ENCODE measurements at regions not wholly inside any gene's neighbourhood (a gene's known extent, or its start where the extent isn't known, plus 50 kb on each side); places are given as distances from the start of the nearest gene placed in this dataset.
"Not testable (repeated sequence)": the region's sequence is repeated elsewhere in the genome, so short reads cannot be mapped to it uniquely, and the experiment has no call there.

DNA sequence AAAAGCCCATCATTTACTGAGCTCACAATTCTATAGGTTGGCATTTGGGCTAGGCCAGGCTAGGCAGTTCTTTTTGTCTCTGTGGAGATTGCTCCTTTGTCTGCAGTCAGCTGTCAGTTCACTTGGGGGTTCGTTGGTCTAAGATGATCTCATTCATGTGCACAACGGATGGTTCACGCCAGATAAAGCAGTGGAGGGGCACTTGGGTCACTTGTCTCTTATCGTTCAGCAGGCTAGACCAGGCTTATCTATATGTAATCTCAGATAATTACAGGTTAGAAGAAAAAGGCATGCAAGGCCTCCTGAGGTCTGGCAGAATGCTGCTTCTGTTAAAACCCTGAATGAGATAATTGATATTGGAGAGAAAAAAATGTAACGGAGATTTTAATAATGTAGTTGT lies 119.0 kb upstream of the ATP2B1 start:
- in situ Hi-C loops (cut with HindIII; ENCODE audit: low sequenced_read_pairs), result no loop called here
- DNase-seq (ENCODE audit: low spot score), result no peak

- in situ Hi-C loops (cut with HindIII; ENCODE audit: low sequenced_read_pairs), result no loop called here
- no peak for DNase-seq (ENCODE audit: low spot score)
These were observed 117.8 kb upstream of the ATP2B1 start for GRCh38 chr12:89826468-89826867.

DNA sequence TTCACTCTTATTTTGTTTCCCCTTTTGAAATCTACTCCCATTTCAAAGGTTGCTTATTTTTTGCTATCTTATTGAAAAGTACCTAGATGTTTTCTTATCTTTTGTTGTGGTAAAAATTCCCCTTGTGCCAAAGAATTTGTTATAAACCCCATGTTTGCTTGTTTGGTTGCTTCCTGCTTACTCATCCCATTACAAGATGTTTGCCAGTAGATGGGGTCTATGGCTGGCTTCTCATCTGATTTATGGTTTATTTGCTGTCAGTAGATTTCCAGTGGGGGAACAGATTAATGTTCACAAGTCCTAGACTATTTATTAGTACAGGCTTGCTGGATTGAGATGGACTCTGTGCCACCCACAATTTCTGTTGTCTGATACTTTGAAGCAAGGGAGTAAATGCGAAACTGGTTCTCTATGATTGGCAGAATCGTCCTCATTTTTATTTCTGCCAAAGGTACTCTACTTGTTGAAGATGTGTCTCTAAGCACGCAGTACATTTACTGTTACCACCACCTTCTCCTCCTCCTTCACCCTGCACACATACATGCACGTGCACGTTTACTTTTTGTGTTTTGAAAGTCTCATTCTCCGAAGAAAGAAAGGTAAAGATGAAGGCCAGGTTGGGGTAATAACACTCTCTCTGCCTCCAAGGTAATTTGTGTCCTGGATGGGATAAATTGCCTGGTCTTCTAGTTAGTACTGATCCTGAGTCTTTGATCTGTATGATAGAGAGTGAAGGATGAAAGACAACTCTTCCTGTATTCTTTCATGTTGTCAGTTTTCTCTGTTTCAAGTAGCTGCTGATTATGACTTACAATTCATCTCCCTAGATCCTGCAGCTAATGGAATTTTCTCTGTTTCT lies 117.2 kb upstream of the ATP2B1 start:
- in situ Hi-C loops (cut with HindIII; ENCODE audit: low sequenced_read_pairs), result no loop called here
- no peak for DNase-seq (ENCODE audit: low spot score)

GRCh38 chr12:89824822-89825221 lies 116.2 kb upstream of the ATP2B1 start:
- in situ Hi-C loops (cut with HindIII; ENCODE audit: low sequenced_read_pairs), result no loop called here
- DNase-seq (ENCODE audit: low spot score), result no peak

- in situ Hi-C loops (cut with HindIII; ENCODE audit: low sequenced_read_pairs); DNase-seq (ENCODE audit: low spot score): not testable (repeated sequence)
These were observed 114.4 kb upstream of the ATP2B1 start for GRCh38 chr12:89822992-89823391.

DNA sequence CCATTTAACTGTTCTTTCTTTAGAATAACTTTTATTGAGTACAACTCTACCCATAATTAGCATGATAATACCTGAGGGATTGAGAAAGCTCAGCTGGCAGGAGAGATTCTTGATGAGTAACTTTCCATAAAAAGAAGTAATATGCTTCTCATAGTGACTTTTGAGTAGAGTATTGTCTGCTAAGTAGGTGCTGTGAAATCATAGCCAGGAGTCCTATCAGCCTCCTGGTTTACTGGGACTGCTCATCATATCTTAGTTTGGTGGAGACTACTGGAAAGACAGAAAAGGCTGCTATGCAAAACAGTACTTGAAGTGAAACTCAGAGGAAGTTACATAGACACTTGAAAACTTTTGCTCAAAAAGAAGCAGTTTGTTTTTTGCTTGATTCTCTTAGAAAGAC lies 113.3 kb upstream of the ATP2B1 start:
- no peak for DNase-seq (ENCODE audit: low spot score)
- in situ Hi-C loops (cut with HindIII; ENCODE audit: low sequenced_read_pairs), result no loop called here

GRCh38 chr12:89817501-89818226 lies 109.0 kb upstream of the ATP2B1 start:
- DNase-seq (ENCODE audit: low spot score), result no peak
- in situ Hi-C loops (cut with HindIII; ENCODE audit: low sequenced_read_pairs), result no loop called here

GRCh38 chr12:89815225-89815624 lies 106.6 kb upstream of the ATP2B1 start:
- DNase-seq (ENCODE audit: low spot score), result no peak
- in situ Hi-C loops (cut with HindIII; ENCODE audit: low sequenced_read_pairs), result no loop called here

GRCh38 chr12:89803412-89803811 lies 94.8 kb upstream of the ATP2B1 start:
- in situ Hi-C loops (cut with HindIII; ENCODE audit: low sequenced_read_pairs), result no loop called here
- DNase-seq (ENCODE audit: low spot score), result no peak

GRCh38 chr12:89801284-89801683 lies 92.6 kb upstream of the ATP2B1 start:
- DNase-seq (ENCODE audit: low spot score), result no peak
- in situ Hi-C loops (cut with HindIII; ENCODE audit: low sequenced_read_pairs), result no loop called here

DNA sequence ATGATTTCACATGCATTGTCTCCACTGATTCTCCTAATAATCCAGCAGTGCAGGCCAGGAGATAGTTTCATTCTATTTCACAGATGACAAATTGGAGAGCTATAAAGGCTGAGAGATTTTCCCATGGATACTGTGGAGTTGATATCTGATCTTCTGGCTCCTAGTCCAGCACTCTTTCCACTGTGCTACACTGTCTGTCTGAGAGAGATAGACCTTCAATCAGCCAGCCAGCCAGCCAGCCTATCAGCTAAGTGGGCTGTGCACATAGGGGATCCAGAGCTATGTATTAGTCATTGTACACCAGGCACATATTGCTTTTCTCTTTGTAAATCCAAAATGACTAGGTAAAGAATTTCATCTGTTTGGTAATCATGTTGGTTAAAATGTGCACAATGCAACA lies 91.8 kb upstream of the ATP2B1 start:
- in situ Hi-C loops (cut with HindIII; ENCODE audit: low sequenced_read_pairs), result no loop called here
- DNase-seq (ENCODE audit: low spot score), result no peak

DNA sequence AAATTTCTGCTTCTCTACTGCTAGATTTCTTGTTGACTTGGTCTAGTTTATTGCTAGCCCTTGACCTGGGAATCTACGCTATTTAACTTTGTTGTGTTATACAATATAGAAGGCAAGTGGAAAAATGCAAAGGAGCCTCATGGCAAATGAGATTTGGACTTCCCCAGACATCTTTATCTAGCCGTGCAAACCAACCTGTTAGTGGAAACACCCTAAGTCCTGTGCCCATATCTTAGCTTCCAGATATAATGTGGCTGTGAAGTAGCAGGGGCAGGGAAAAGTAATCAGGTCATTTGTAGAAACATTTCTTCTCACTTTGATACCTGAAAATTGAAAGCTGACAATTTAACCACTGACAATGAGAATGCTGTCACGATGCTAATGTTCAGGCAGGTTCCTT lies 90.7 kb upstream of the ATP2B1 start:
- no peak for DNase-seq (ENCODE audit: low spot score)
- in situ Hi-C loops (cut with HindIII; ENCODE audit: low sequenced_read_pairs), result no loop called here

DNA sequence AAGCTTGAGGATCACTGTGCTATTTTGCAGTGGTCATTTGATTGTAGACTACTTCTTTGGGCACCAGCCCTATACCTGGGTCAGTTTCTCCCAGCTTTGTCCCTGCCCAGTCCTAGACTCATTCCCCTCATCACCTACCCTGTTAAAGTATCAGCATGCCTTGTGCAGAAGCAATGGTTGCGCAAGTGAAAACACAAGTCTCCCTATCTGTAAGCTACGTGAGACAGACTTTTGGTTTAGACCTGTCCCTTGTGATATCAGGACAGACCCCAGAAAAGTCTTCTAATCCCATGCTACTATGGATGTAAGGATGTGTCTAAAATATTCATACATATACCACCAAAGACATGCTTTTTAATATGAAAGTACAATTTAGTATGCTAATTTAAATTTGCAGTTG lies 88.8 kb upstream of the ATP2B1 start:
- in situ Hi-C loops (cut with HindIII; ENCODE audit: low sequenced_read_pairs), result no loop called here
- no peak for DNase-seq (ENCODE audit: low spot score)

DNA sequence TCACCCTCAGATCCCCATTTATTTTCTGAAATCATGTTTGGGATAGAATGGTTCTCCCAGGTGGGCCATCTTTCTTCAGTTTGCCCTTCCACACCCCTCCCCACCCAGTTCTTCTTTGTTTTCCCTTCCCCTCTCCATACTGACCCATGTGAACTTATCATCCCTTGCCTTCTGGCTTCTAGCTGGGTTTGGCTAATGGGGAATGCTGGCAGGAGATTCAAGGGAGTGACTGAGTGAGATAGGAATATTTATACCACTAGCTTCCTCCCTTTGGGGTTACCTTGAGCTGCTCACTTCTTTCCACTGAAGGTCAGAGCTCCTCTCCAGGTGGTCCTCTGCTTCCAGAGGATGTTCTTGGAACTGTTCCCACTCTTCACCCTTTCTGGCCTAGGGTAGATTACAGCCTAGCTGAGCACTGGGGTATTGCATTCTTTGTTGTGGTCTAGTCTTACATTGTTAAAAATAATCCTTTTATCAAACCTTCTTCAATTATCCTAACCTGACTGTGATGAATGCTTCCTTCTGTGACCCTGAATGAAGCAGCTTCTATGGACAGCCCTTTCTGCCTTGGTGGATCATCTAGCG lies 88.3 kb upstream of the ATP2B1 start:
- DNase-seq (ENCODE audit: low spot score), result no peak
- in situ Hi-C loops (cut with HindIII; ENCODE audit: low sequenced_read_pairs), result no loop called here

- DNase-seq (ENCODE audit: low spot score), result no peak
- in situ Hi-C loops (cut with HindIII; ENCODE audit: low sequenced_read_pairs), result no loop called here
These were observed 85.3 kb upstream of the ATP2B1 start for GRCh38 chr12:89793946-89794345.

DNA sequence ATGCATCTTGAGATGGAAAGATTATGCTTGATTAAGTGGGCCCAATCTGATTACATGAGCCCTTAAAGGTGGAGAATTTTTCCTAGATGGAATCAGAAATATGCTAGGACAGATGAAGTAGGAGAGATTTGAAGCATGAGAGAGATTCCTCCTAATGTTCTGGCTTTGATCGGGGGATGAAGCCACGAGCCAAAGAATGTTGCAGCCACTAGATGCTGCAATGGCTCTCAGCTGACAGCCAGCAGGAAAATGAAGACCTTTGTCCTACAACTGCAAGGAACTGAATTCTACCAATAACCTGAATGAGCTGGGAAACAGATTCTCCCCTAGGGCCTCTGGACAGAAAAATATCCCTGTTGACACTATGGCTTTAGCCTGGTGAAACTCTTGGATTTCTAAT lies 82.6 kb upstream of the ATP2B1 start:
- no peak for DNase-seq (ENCODE audit: low spot score)
- in situ Hi-C loops (cut with HindIII; ENCODE audit: low sequenced_read_pairs), result no loop called here

DNA sequence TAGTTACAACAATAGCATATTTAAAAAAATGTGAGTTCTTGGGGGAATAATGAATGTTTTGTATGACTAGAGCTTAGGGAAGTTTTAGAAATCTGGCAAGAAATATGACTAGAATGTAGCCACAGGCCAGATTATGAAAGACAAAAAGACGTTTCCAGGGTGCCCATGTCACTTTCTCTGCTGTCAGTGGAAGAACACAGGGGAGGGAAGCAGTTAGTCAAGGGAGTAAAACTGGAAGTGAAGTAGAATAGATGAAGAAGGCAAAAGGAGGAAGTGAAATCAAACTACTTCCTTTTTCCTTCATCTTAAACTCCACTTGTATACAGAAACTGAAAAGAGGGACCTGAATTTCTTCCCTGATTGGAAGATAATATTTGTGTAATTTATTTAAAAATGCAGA lies 81.2 kb upstream of the ATP2B1 start:
- DNase-seq (ENCODE audit: low spot score), result no peak
- in situ Hi-C loops (cut with HindIII; ENCODE audit: low sequenced_read_pairs), result no loop called here

DNA sequence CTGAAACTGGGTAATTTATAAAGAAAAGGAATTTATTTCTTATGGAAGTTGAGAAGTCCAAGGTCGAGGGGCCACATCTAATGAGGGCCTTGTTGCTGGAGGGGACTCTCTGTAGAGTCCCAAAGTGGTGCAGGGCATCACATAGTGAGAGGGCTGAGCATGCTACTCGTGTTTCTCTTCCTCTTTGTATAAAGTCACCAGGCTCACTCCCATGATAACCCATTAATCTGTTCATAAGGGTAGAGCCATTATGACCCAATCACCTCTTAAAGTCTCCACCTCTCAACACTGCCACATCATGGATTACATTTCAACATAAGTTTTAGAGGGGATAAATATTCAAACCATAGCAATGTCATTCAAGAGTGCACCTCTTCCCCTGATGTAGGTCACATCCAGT lies 79.1 kb upstream of the ATP2B1 start:
- no peak for DNase-seq (ENCODE audit: low spot score)
- in situ Hi-C loops (cut with HindIII; ENCODE audit: low sequenced_read_pairs), result no loop called here

DNA sequence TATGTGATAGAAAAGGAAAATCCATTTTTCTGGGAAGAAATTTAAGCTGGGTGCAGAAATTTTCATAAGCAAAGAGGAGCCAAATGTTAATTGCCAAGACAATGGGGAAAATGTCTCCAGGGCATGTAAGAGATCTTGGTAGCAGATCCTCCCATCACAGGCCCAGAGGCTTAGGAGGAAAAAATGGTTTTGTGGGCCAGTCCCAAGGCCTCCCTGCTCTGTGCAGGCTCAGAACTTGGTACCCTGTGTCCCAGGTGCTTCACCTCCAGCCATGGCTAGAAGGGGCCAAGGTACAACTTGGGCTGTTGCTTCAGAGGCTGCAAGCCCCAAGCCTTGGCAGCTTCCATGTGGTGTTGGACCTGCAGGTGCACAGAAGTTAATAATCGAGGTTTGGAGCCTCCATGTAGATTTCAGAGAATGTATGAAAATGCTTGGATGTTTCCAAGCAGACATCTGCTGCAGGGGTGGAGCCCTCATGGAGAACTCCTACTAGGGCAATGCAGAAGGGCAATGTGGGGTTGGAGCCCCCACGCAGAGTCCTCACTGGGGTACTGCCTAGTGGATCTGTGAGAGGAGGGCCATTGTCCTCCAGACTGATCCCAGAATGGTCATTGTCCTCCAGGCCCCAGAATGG lies 77.7 kb upstream of the ATP2B1 start:
- DNase-seq (ENCODE audit: low spot score), result no peak
- in situ Hi-C loops (cut with HindIII; ENCODE audit: low sequenced_read_pairs), result no loop called here
